B cell (primary cell): ENCODE measurements at regions not wholly inside any gene's neighbourhood (a gene's known extent, or its start where the extent isn't known, plus 50 kb on each side); places are given as distances from the start of the nearest gene placed in this dataset.

Experiments
- EZH2 ChIP-seq: IDR thresholded peaks from 2 replicates; pipeline ENCODE4 v1.6.1; 2012; ENCODE audit warnings: borderline replicate concordance, low read depth, mild to moderate bottlenecking, moderate library complexity, low read length; ENCODE audit not compliant: insufficient read depth, poor library complexity, severe bottlenecking
- TF ChIP-seq, protein P1 (sequence below): fragments of 200-600 bp; IDR thresholded peaks from one replicate; pipeline ENCODE4 v1.8.0; 2022; ENCODE audit warnings: antibody characterized with exemption, mild to moderate bottlenecking

DNA sequence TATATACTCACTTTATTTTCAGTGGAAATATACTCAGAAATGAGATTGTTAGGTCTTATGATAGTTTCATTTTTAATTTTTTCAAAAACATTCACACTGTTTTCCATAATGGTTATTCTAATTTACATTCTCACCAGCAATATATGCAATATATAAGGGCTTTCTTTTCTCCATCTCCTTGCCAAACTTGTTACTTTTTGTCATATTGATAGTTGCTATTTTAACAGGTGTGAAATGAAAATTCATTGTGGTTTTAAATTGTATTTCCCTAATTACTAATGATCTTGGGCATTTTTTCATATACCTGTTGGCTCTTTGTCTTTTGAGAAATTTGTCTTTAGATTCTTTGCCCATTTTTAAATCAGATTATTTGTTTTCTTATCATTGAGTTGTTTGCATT, 325.2 kb downstream of the DIPK2A start:
- TF ChIP-seq, protein P1, sequence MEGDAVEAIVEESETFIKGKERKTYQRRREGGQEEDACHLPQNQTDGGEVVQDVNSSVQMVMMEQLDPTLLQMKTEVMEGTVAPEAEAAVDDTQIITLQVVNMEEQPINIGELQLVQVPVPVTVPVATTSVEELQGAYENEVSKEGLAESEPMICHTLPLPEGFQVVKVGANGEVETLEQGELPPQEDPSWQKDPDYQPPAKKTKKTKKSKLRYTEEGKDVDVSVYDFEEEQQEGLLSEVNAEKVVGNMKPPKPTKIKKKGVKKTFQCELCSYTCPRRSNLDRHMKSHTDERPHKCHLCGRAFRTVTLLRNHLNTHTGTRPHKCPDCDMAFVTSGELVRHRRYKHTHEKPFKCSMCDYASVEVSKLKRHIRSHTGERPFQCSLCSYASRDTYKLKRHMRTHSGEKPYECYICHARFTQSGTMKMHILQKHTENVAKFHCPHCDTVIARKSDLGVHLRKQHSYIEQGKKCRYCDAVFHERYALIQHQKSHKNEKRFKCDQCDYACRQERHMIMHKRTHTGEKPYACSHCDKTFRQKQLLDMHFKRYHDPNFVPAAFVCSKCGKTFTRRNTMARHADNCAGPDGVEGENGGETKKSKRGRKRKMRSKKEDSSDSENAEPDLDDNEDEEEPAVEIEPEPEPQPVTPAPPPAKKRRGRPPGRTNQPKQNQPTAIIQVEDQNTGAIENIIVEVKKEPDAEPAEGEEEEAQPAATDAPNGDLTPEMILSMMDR = no peak
- TF ChIP-seq EZH2 = no peak
